CD4-positive, alpha-beta T cell (primary cell): ENCODE measurements at regions not wholly inside any gene's neighbourhood (a gene's known extent, or its start where the extent isn't known, plus 50 kb on each side); places are given as distances from the start of the nearest gene placed in this dataset.

Experiments
- ATAC-seq: fragments of 200-7000 bp; cut with Tn5 transposase; one replicate; pipeline ENCODE4 v1.10.0; 2022; ENCODE audit warnings: mild to moderate bottlenecking; ENCODE audit not compliant: poor library complexity
- CTCF ChIA-PET: fragments of 350-600 bp; sonication (Branson Sonifier 250); formaldehyde crosslinking; loops from one replicate; lab custom pipeline; 2021; ENCODE audit warnings: antibody characterized with exemption, inconsistent platforms; lab: Charles Lee
- POLR2A ChIA-PET: fragments of 350-600 bp; sonication (Branson Sonifier 250); formaldehyde crosslinking; loops from one replicate; lab custom pipeline; 2021; ENCODE audit warnings: antibody characterized with exemption, inconsistent platforms; lab: Charles Lee
- DNase-seq, 14 experiments: peaks; one replicate each; pipeline ENCODE4 v3.0.0-alpha.2; 2013 to 2020; ENCODE audit warnings: mixed read lengths in 2 of 14
- H3K27ac ChIP-seq, 2 donors: one replicate each; pipeline versions ENCODE4 v1.5.1 to v1.7.0; 2013; ENCODE audit warnings: low read length in 2 of 2, low read depth in 1 of 2, mild to moderate bottlenecking in 1 of 2
- H3K27me3 ChIP-seq, 2 experiments: 1 replicate in 1 of 2; 2 replicates in 1 of 2; pipeline versions ENCODE4 v1.6.1 to v1.7.0; 2013; ENCODE audit warnings: low read length in 2 of 2, control low read depth in 1 of 2, mild to moderate bottlenecking in 1 of 2, moderate library complexity in 1 of 2; ENCODE audit not compliant: insufficient read depth in 2 of 2, control insufficient read depth in 1 of 2
- H3K36me3 ChIP-seq: one replicate; pipeline ENCODE4 v1.6.1; 2013; ENCODE audit warnings: low read length, control low read depth; ENCODE audit not compliant: insufficient read depth
- H3K4me1 ChIP-seq: one replicate; pipeline ENCODE4 v1.6.1; 2013; ENCODE audit warnings: low read length, control low read depth; ENCODE audit not compliant: insufficient read depth
- H3K4me3 ChIP-seq: one replicate; pipeline ENCODE4 v1.5.1; 2013; ENCODE audit warnings: mild to moderate bottlenecking, low read length, moderate library complexity
- H3K9me3 ChIP-seq, 2 experiments: 1 replicate in 1 of 2; 2 replicates in 1 of 2; pipeline versions ENCODE4 v1.6.1 to v1.7.0; 2013; ENCODE audit warnings: low read length in 2 of 2, mild to moderate bottlenecking in 2 of 2, control low read depth in 1 of 2, moderate library complexity in 1 of 2; ENCODE audit not compliant: control insufficient read depth in 1 of 2, insufficient read depth in 1 of 2
- H3K27ac Mint-ChIP-seq: one replicate; pipeline ENCODE4 v1.8.0; 2020; ENCODE audit warnings: mixed read lengths
- H3K27me3 Mint-ChIP-seq: one replicate; pipeline ENCODE4 v1.8.0; 2021; ENCODE audit warnings: mixed read lengths
- H3K36me3 Mint-ChIP-seq: one replicate; pipeline ENCODE4 v1.8.0; 2021; ENCODE audit warnings: low read depth, mixed read lengths
- H3K4me1 Mint-ChIP-seq: one replicate; pipeline ENCODE4 v1.8.0; 2021; ENCODE audit warnings: low read depth, mixed read lengths
- H3K4me3 Mint-ChIP-seq: one replicate; pipeline ENCODE4 v1.8.0; 2020; ENCODE audit warnings: mild to moderate bottlenecking, mixed read lengths
- H3K9me3 Mint-ChIP-seq: one replicate; pipeline ENCODE4 v1.8.0; 2020; ENCODE audit warnings: mixed read lengths
- CTCF ChIP-seq: fragments of 200-600 bp; IDR thresholded peaks from one replicate; pipeline ENCODE4 v1.8.0; 2022; ENCODE audit warnings: antibody characterized with exemption, mild to moderate bottlenecking
- intact Hi-C, 2 experiments: fragments of 100-400 bp; cut with DNase I in 1 of 2; cut with micrococcal nuclease in 1 of 2; formaldehyde crosslinking; loops; one replicate each; pipeline versions ENCODE4 v1.15.1 to v1.9.0; 2023 to 2025; cut with DNase I, micrococcal nuclease

GRCh38 chr5:71786337-71787055 lies 67.4 kb downstream of the CARTPT start:
- TF ChIP-seq CTCF = no peak
- intact Hi-C loops = no loop called here
- H3K36me3 ChIP-seq = no peaks in the 10 kb centered on the region
- ATAC-seq (no peak), DNase-seq (no peak)
- no peak overlapping the region for H3K4me3 ChIP-seq
- Mint-ChIP-seq H3K27ac (no peak overlapping the region), H3K4me3 (no peak overlapping the region), H3K4me1 (peaks cover 17% of the 10 kb centered on the region), H3K36me3 (peaks cover 5% of the 10 kb centered on the region), H3K27me3 (peaks cover 18% of the 10 kb centered on the region), H3K9me3 (peaks cover 3% of the 10 kb centered on the region)
- ChIA-PET CTCF (no interaction called here), POLR2A (no interaction called here)
- peaks cover 0 to 4% of the 10 kb centered on the region in 2 experiments for H3K27me3 ChIP-seq
- peaks cover 11% of the 10 kb centered on the region for H3K4me1 ChIP-seq
- H3K9me3 ChIP-seq = peaks cover 0 to 11% of the 10 kb centered on the region in 2 experiments
- no peak overlapping the region for H3K27ac ChIP-seq

GRCh38 chr5:71788794-71789193 lies 69.7 kb downstream of the CARTPT start:
- Mint-ChIP-seq H3K4me1 (no peaks in the 10 kb centered on the region), H3K9me3 (peaks cover 7% of the 10 kb centered on the region), H3K4me3 (no peak overlapping the region), H3K36me3 (peaks cover 7% of the 10 kb centered on the region), H3K27ac (no peak overlapping the region), H3K27me3 (peaks cover 18% of the 10 kb centered on the region)
- Histone ChIP-seq H3K9me3 (peaks cover 0 to 14% of the 10 kb centered on the region in 2 experiments), H3K27me3 (peaks cover 0 to 4% of the 10 kb centered on the region in 2 experiments), H3K27ac (no peak overlapping the region), H3K36me3 (no peaks in the 10 kb centered on the region), H3K4me3 (no peak overlapping the region), H3K4me1 (no peaks in the 10 kb centered on the region)
- ChIA-PET CTCF (no interaction called here), POLR2A (no interaction called here)
- no peak for TF ChIP-seq CTCF
- DNase-seq (no peak), ATAC-seq (no peak)
- intact Hi-C loops = no loop called here

- TF ChIP-seq CTCF = no peak
- Histone ChIP-seq H3K36me3 (no peaks in the 10 kb centered on the region), H3K4me1 (no peaks in the 10 kb centered on the region), H3K4me3 (no peak overlapping the region), H3K9me3 (peaks cover 0 to 24% of the 10 kb centered on the region in 2 experiments), H3K27me3 (peaks cover 0 to 4% of the 10 kb centered on the region in 2 experiments), H3K27ac (no peak overlapping the region)
- peaks cover 18% of the 10 kb centered on the region for H3K27me3 Mint-ChIP-seq
- intact Hi-C loops = no loop called here
- H3K4me1 Mint-ChIP-seq = no peaks in the 10 kb centered on the region
- no peak overlapping the region for H3K4me3 Mint-ChIP-seq
- DNase-seq = no peak
- POLR2A ChIA-PET = no interaction called here
- CTCF ChIA-PET = no interaction called here
- no peak overlapping the region for H3K27ac Mint-ChIP-seq
- H3K36me3 Mint-ChIP-seq = peaks cover 7% of the 10 kb centered on the region
- peaks cover 7% of the 10 kb centered on the region for H3K9me3 Mint-ChIP-seq
- no peak for ATAC-seq
Observed at GRCh38 chr5:71789746-71790145, 70.7 kb downstream of the CARTPT start.
